Mesenchymal stem cell (in vitro differentiated cells and primary cell): ENCODE measurements at regions not wholly inside any gene's neighbourhood (a gene's known extent, or its start where the extent isn't known, plus 50 kb on each side); places are given as distances from the start of the nearest gene placed in this dataset.

Source experiments
- DNase-seq: peaks from one replicate; pipeline ENCODE4 v3.0.0-alpha.2; 2013
- H2AFZ ChIP-seq: one replicate; pipeline ENCODE4 v1.6.1; 2013; ENCODE audit warnings: low read depth, mild to moderate bottlenecking, control low read depth, inconsistent platforms, low read length, moderate library complexity
- H2AK5ac ChIP-seq: 2 replicates; pipeline ENCODE4 v1.6.1; 2013; ENCODE audit warnings: low read length, moderate library complexity, mild to moderate bottlenecking, inconsistent platforms; ENCODE audit not compliant: severe bottlenecking
- H2BK120ac ChIP-seq: one replicate; pipeline ENCODE4 v1.6.1; 2013; ENCODE audit warnings: low read depth, mild to moderate bottlenecking, inconsistent platforms, low read length, moderate library complexity
- H2BK12ac ChIP-seq, 2 experiments: one replicate each; pipeline ENCODE4 v1.6.1; 2013; ENCODE audit warnings: inconsistent platforms in 2 of 2, low read length in 2 of 2, mild to moderate bottlenecking in 2 of 2, moderate library complexity in 2 of 2, control low read depth in 1 of 2
- H2BK15ac ChIP-seq: one replicate; pipeline ENCODE4 v1.6.1; 2013; ENCODE audit warnings: mild to moderate bottlenecking, low read depth, inconsistent platforms; ENCODE audit not compliant: poor library complexity, severe bottlenecking
- H2BK5ac ChIP-seq: 2 replicates; pipeline ENCODE4 v1.6.1; 2013; ENCODE audit warnings: low read depth, mild to moderate bottlenecking, low read length, control low read depth, inconsistent platforms; ENCODE audit not compliant: poor library complexity, severe bottlenecking
- H3K14ac ChIP-seq, 2 experiments: one replicate each; pipeline ENCODE4 v1.6.1; 2013; ENCODE audit warnings: inconsistent platforms in 2 of 2, low read length in 2 of 2, control low read depth in 1 of 2, mild to moderate bottlenecking in 1 of 2, moderate library complexity in 1 of 2
- H3K18ac ChIP-seq, 2 experiments: one replicate each; pipeline ENCODE4 v1.6.1; 2013; ENCODE audit warnings: inconsistent platforms in 2 of 2, low read length in 2 of 2, control low read depth in 1 of 2, low read depth in 1 of 2, mild to moderate bottlenecking in 1 of 2
- H3K23ac ChIP-seq, 2 experiments: one replicate each; pipeline ENCODE4 v1.6.1; 2013; ENCODE audit warnings: inconsistent platforms in 2 of 2, low read length in 2 of 2, mild to moderate bottlenecking in 2 of 2, moderate library complexity in 2 of 2, control low read depth in 1 of 2
- H3K27ac ChIP-seq: 2 replicates; pipeline ENCODE4 v1.5.1; 2013; ENCODE audit warnings: mild to moderate bottlenecking, moderate library complexity, low read length, control low read depth, inconsistent platforms; ENCODE audit not compliant: poor library complexity, severe bottlenecking
- H3K27me3 ChIP-seq, 2 experiments: 2 replicates each; pipeline versions ENCODE4 v1.6.1 to v1.7.0; 2013; ENCODE audit warnings: low read length in 2 of 2, mild to moderate bottlenecking in 2 of 2, moderate library complexity in 2 of 2, control low read depth in 1 of 2, inconsistent platforms in 1 of 2; ENCODE audit not compliant: control insufficient read depth in 1 of 2, insufficient read depth in 1 of 2
- H3K36me3 ChIP-seq, 2 experiments: 2 replicates each; pipeline versions ENCODE4 v1.6.1 to v1.7.0; 2013; ENCODE audit warnings: low read length in 2 of 2, control low read depth in 1 of 2, inconsistent platforms in 1 of 2, low read depth in 1 of 2, mild to moderate bottlenecking in 1 of 2; ENCODE audit not compliant: insufficient read depth in 2 of 2, control insufficient read depth in 1 of 2
- H3K4ac ChIP-seq, 2 experiments: one replicate each; pipeline ENCODE4 v1.6.1; 2013; ENCODE audit warnings: inconsistent platforms in 2 of 2, low read length in 2 of 2, mild to moderate bottlenecking in 2 of 2, moderate library complexity in 2 of 2, control low read depth in 1 of 2, low read depth in 1 of 2
- H3K4me1 ChIP-seq: 2 replicates; pipeline ENCODE4 v1.6.1; 2013; ENCODE audit warnings: low read depth, low read length, control low read depth; ENCODE audit not compliant: control insufficient read depth, insufficient read depth
- H3K4me2 ChIP-seq: 2 replicates; pipeline ENCODE4 v1.6.1; 2013; ENCODE audit warnings: low read length, mild to moderate bottlenecking, inconsistent platforms; ENCODE audit not compliant: poor library complexity, severe bottlenecking
- H3K4me3 ChIP-seq, 2 experiments: 2 replicates each; pipeline versions ENCODE4 v1.5.1 to v1.7.0; 2013; ENCODE audit warnings: low read length in 2 of 2, mild to moderate bottlenecking in 2 of 2, control low read depth in 1 of 2, low read depth in 1 of 2; ENCODE audit not compliant: insufficient read depth in 1 of 2
- H3K79me1 ChIP-seq: replicated peaks from 2 replicates; pipeline ENCODE4 v1.6.1; 2013; ENCODE audit warnings: mild to moderate bottlenecking, control low read depth, low read length, inconsistent platforms; ENCODE audit not compliant: poor library complexity, severe bottlenecking
- H3K9ac ChIP-seq: 2 replicates; pipeline ENCODE4 v1.7.0; 2013; ENCODE audit warnings: mild to moderate bottlenecking, low read length, moderate library complexity
- H3K9me3 ChIP-seq: 2 replicates; pipeline ENCODE4 v1.7.0; 2013; ENCODE audit warnings: mild to moderate bottlenecking, low read length; ENCODE audit not compliant: control insufficient read depth
- H4K8ac ChIP-seq: one replicate; pipeline ENCODE4 v1.6.1; 2013; ENCODE audit warnings: inconsistent platforms, mild to moderate bottlenecking, low read length, moderate library complexity
- H4K91ac ChIP-seq: one replicate; pipeline ENCODE4 v1.6.1; 2013; ENCODE audit warnings: mild to moderate bottlenecking, low read length, inconsistent platforms
- WGBS: methylation state at CpG from one replicate; pipeline ENCODE4 v1.1.7; 2013; ENCODE audit warnings: mixed read lengths; 5-methylcytosine and 5-hydroxymethylcytosine counted together

GRCh38 chr10:35758076-35758475 is 116.0 kb upstream of the FZD8 start:
- H2BK12ac ChIP-seq, result no peak overlapping the region
- H2BK5ac ChIP-seq, result no peak overlapping the region
- no peak overlapping the region for H3K4me2 ChIP-seq
- H3K27ac ChIP-seq, result no peak overlapping the region
- 92% methylated on average over 9 of the region's 9 CpGs for WGBS
- H3K79me1 ChIP-seq, result no peaks in the 10 kb centered on the region
- H4K8ac ChIP-seq, result peak overlapping the region; percentile 7
- H3K9ac ChIP-seq, result peak overlapping the region; percentile 30
- no peaks in the 10 kb centered on the region for H3K9me3 ChIP-seq
- no peaks in the 10 kb centered on the region for H3K27me3 ChIP-seq
- no peak overlapping the region for H2AFZ ChIP-seq
- H2BK120ac ChIP-seq, result no peak overlapping the region
- H3K4ac ChIP-seq, result no peak overlapping the region
- H3K36me3 ChIP-seq, result no peaks in the 10 kb centered on the region
- no peak overlapping the region for H3K18ac ChIP-seq
- no peak for DNase-seq
- no peak overlapping the region for H3K14ac ChIP-seq
- H3K4me3 ChIP-seq, result peak overlapping the region in 1 of 2 experiments; percentile 16
- no peak overlapping the region for H2BK15ac ChIP-seq
- H3K4me1 ChIP-seq, result no peaks in the 10 kb centered on the region
- no peak overlapping the region for H2AK5ac ChIP-seq
- H3K23ac ChIP-seq, result no peak overlapping the region
- H4K91ac ChIP-seq, result no peak overlapping the region

GRCh38 chr10:35754519-35754918 is 112.4 kb upstream of the FZD8 start:
- Histone ChIP-seq H2BK120ac (no peak overlapping the region), H3K27ac (no peak overlapping the region)

GRCh38 chr10:35752469-35753461 is 110.7 kb upstream of the FZD8 start:
- WGBS, result 90% methylated on average over 10 of the region's 11 CpGs
- Histone ChIP-seq H3K27me3 (peaks cover 4 to 16% of the 10 kb centered on the region in 2 experiments), H3K9me3 (no peaks in the 10 kb centered on the region), H2BK120ac (no peak overlapping the region), H3K4ac (no peak overlapping the region), H3K27ac (no peak overlapping the region), H2AFZ (no peak overlapping the region), H3K36me3 (no peaks in the 10 kb centered on the region), H3K4me2 (no peak overlapping the region), H3K79me1 (no peaks in the 10 kb centered on the region), H4K91ac (no peak overlapping the region), H2BK15ac (no peak overlapping the region), H3K4me3 (no peak overlapping the region), H3K9ac (peak overlapping the region; percentile 44), H2AK5ac (no peak overlapping the region), H2BK12ac (no peak overlapping the region), H3K23ac (no peak overlapping the region), H3K18ac (no peak overlapping the region), H3K4me1 (no peaks in the 10 kb centered on the region), H4K8ac (no peak overlapping the region), H2BK5ac (no peak overlapping the region), H3K14ac (no peak overlapping the region)
- no peak for DNase-seq

More at GRCh38 chr10:35754519-35754918, 112.4 kb upstream of the FZD8 start:
- peaks cover 4 to 15% of the 10 kb centered on the region in 2 experiments for H3K27me3 ChIP-seq
- no peak overlapping the region for H3K4me3 ChIP-seq
- H2AK5ac ChIP-seq, result no peak overlapping the region
- no peaks in the 10 kb centered on the region for H3K4me1 ChIP-seq
- H2BK15ac ChIP-seq, result no peak overlapping the region
- H4K91ac ChIP-seq, result no peak overlapping the region
- H2BK5ac ChIP-seq, result no peak overlapping the region
- 92% methylated on average over 5 of the region's 5 CpGs for WGBS
- no peaks in the 10 kb centered on the region for H3K79me1 ChIP-seq
- no peak overlapping the region for H3K4me2 ChIP-seq
- no peak overlapping the region for H4K8ac ChIP-seq
- no peaks in the 10 kb centered on the region for H3K36me3 ChIP-seq
- no peak overlapping the region for H3K4ac ChIP-seq
- H3K18ac ChIP-seq, result no peak overlapping the region
- no peak for DNase-seq
- H2BK12ac ChIP-seq, result no peak overlapping the region
- H2AFZ ChIP-seq, result no peak overlapping the region
- no peak overlapping the region for H3K9ac ChIP-seq
- H3K23ac ChIP-seq, result no peak overlapping the region
- no peaks in the 10 kb centered on the region for H3K9me3 ChIP-seq
- no peak overlapping the region for H3K14ac ChIP-seq

DNA sequence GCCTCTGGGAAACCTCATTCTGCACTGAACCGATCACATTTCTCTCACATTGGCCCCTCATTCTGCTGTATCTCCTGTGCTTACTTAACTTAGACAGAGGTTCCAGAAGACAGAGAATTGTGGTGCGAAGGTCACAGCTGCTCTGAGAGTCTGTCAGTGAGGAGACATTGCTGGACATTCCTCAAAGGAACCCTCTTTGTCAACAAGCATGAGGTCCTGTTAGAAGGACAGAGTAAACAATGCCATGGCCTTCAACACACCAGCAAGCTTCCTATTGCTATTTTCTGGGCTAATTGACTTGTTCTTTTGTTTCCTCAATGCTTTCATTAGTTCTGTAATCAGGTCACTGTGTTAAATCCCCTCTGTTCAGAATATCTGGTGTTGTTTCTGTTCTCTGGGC is 109.3 kb upstream of the FZD8 start:
- no peak overlapping the region for H3K4ac ChIP-seq
- H3K9me3 ChIP-seq, result no peaks in the 10 kb centered on the region
- H3K4me1 ChIP-seq, result no peaks in the 10 kb centered on the region
- no peak overlapping the region for H3K9ac ChIP-seq
- H3K79me1 ChIP-seq, result no peaks in the 10 kb centered on the region
- peak overlapping the region; percentile 24 for H2BK120ac ChIP-seq
- H4K91ac ChIP-seq, result no peak overlapping the region
- no peak overlapping the region for H2BK12ac ChIP-seq
- WGBS, result 96% methylated on average over 2 of the region's 2 CpGs
- no peaks in the 10 kb centered on the region for H3K36me3 ChIP-seq
- H3K27me3 ChIP-seq, result peaks cover 4 to 19% of the 10 kb centered on the region in 2 experiments
- peak overlapping the region in 1 of 2 experiments; percentile 11 for H3K18ac ChIP-seq
- H2AFZ ChIP-seq, result no peak overlapping the region
- no peak for DNase-seq
- H3K23ac ChIP-seq, result no peak overlapping the region
- H4K8ac ChIP-seq, result no peak overlapping the region
- no peak overlapping the region for H3K27ac ChIP-seq
- no peak overlapping the region for H2AK5ac ChIP-seq
- no peak overlapping the region for H3K4me2 ChIP-seq
- no peak overlapping the region for H2BK15ac ChIP-seq
- no peak overlapping the region for H3K4me3 ChIP-seq
- H2BK5ac ChIP-seq, result no peak overlapping the region
- no peak overlapping the region for H3K14ac ChIP-seq
